Daoy (cell line): ENCODE measurements at regions not wholly inside any gene's neighbourhood (a gene's known extent, or its start where the extent isn't known, plus 50 kb on each side); places are given as distances from the start of the nearest gene placed in this dataset.

ENCODE experiments used
- DNase-seq: peaks from one replicate; pipeline ENCODE4 v3.0.0-alpha.2; 2015; ENCODE audit warnings: low read depth

DNA sequence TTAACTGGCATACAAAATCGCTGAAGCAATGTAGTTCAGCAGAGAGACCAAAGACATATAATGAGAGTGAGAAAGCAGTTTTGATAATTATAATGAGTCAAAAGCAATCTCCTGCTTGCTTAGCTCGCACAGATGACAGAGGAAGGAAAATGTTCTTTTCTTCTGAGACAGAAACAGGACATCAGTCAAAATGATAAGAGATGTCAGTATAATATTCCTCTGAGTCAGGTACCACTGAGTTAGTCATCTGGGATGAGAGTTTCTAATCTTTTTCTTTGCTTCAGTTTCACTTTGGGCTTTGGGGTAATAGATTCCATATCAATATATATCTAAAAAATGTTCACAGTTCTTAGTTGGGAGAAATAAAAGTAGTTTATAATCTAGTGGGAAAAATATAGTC lies 387.2 kb downstream of the PCDH7 start:
- DNase-seq = no peak

DNA sequence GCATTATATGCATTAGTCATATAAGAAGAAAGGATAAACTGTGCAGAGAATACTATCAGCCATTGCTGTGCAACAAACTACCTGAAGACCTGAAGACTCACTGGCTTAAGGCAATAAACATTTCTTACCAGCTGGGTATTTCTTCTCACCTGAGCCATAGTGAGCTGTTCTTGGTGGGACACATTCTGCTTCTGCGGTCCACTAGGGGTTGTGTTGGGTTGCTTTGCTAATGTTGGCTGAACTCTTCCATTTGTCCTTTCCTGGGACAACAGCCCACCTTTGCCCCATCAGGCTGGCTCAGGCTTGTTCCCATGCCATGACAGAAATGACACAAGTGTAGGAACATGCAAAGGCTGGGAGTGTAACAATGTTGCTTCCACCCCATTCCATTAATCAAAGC lies 388.6 kb downstream of the PCDH7 start:
- no peak for DNase-seq

DNA sequence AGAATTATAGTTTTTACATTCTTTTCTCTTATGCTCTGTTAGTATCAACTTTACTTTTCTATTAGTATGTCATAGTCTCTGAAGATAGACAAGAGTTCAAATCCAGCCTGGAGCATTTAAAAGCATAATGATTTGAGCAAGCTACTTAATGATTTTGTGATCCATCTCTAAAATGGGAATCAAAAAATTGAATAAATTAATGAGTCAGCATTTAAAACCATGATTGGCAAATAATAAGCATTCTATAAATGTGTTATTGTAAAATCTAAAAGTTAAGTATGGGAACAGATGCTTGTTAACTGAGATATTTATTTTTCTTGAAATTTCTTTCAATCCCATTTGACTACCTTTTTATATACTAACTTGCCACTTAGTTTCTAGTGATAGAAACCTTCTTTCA lies 391.6 kb downstream of the PCDH7 start:
- no peak for DNase-seq

DNA sequence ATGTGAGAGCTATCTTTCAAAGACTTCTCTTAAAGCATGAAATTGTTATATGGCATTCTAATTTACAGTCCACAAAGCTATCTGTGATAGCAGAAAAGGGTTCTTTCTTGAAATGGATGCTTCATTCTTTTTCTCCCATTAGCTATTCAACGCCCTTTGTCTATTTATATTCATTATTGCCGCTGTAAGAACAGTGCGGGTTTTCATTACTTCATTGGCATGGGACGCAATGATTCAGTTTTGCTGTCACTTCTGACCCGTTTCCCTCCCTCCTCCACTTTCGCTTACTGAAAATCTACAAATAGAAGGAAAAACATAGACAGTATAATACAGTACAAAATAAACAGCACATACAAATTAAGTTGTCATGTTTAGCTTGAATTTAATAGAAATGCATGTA lies 394.6 kb downstream of the PCDH7 start:
- no peak for DNase-seq

DNA sequence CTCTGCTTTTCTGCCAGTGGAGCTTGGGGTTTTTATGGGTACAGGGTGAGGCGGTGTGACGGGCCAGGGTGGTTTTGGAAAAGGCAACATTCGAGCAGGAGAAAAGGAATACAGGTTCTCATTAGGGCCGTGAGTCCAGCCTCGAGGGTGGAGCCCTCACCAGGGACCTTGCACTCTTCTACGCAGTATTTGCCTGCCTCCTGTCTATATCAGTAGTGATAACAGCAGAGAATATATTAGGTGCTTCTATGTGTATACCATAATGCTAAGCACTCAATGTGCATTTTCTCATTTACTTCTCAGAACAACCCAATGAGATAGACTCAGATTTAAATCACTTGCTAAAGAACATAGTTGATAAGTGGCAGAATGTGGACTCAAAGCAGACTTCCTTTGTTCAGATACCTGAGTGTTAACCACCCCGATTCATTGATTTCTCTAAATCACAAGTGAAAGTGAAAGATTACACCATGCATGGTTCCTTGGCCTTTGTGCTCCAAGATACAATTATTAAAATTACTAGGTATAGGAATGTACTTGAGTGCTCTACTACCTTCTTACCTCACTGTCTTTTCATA lies 403.9 kb downstream of the PCDH7 start:
- no peak for DNase-seq

DNA sequence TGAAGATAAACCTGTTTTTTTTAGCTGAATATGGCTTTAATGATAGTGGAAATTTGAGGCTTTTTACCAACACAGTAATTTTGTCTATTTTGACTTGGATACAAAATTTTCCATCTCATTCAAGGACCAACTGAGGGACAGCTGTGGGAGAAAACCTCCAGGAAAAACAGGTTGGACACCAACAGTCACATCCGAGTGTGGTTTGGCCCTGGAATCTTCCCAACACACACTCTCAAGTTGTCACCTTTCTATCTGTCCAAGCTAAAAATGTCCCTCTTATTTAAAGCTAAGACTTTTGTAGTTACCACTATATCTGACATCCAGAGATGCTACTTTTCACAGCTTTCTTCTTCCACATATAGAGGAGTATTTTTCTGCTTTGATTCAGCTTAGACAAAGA lies 404.9 kb downstream of the PCDH7 start:
- DNase-seq = no peak

DNA sequence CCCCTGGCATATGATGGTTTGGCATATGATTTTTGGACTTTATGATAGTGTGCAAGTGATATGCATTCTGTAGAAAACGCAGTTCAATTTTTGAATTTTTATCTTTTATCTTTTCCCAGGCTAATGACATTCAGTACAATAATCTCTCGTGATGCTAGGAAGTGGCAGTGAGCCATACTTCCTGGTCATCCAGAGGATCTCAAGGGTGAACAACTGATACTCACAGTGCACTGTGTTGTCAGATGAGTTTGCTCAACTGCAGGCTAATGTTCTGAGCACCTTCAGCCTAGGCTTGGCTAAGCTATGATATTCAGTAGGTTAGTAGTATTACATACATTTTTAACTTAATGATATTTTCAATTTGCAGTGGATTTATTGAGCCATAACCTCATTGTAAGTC lies 405.3 kb downstream of the PCDH7 start:
- no peak for DNase-seq

DNA sequence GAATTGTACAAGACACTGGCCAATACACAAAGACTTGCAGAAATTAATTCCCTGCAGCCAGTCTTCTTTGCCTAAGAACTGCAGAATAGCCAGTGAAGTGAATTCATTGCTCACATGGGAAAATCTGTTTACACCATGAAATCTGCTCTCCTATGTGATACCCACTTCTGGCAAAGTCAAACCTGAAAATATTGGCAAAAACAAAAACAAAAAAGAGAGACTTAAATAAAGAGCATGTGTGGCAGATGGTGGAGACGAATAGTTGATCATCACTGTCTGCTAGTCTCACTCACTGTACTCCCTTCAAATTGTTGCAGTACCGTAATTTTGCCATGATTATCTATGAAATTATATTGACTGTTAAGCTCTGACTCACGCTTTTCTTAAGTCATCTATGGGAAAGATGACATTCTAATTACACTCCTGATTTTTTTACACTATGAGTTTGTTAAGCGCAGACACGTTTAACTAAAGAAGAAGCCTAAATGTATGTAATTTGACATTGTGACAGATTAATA lies 406.8 kb downstream of the PCDH7 start:
- no peak for DNase-seq

DNA sequence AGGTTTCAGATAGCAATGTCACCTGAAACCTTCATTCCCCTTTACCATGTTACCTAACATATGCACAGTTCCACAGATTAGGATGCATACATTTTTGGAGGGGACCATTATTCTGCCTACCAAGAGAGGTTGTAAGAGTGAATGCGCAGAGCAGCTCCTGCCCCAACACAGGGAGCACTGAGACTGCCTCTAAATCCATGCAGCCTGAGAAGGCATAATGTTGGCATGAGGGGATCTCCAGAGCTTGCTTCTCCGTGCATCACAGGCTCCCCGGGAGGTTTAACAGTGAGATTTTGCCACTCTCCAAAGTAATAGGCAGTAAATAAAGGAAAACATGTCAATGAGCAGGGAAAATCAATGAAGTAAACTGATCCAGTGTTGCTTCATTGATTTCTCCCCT lies 410.8 kb downstream of the PCDH7 start:
- DNase-seq = no peak

DNA sequence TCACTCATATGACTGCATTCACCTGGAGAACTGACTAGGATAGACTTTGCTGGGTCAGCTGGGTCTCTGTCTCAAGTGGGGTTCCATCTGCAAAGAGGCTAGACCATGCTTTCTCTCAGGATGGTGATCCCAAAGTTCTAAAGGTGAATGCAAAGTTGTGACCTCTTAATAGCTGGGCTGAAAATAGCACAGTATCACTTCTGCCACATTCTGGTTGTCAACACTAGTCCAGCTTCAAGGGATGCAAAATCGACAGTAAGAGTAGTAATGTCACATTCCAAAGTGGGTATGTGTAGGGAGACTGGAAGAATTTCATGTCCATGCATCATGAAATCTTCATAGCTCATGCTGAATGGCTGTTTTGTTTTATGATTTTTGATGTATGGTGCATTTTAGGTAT lies 414.6 kb downstream of the PCDH7 start:
- no peak for DNase-seq

DNA sequence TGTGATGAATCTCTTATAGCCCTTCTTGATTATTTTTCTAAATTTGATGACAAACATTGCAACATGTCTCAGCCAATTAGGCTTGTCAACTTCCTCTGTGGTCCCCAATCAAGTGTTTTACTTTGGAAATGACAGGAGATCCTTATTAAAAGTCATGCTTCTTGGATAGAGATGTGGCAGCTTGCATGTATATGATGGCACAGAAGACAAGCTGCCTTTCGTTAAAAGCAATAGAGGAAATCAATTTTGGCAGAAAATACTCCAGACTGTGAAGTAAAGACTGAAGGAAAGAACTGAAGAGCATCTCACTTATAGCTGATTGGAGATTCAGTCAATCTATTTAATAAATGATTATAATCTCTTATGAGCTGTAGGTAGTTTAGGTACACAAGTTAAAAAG lies 419.6 kb downstream of the PCDH7 start:
- no peak for DNase-seq

DNA sequence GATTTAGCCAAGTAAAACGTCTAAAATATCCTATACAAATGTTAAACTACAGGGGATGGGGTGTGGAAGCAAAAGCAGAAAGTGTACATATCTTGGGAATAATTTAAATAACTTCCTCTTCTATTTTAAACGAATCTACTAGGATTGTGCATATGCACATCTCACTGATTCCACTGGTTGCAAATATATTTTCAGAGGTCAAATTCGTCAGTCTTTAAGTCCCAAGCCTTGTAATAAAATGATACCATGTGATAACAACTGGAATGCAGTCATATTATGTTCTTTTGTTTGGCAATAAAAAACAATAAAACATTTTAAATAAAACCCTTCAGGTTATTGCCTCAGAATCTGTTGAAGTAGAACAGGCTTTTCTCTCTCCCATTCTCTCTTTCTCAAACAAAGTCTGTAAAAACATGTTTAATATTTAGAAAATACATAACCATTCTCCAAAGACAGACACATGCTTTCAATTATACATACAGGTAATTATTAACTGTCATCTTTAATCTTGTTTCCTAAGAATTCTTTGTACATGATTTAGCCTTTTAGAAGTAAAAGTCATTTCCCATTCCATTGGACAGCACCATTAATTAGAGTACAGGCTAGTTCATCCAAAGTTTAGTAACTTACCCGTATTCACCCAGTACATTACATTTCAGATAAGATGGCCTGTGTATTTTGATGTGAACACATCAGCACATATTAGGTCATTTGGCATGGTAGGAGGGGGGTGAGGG lies 421.1 kb downstream of the PCDH7 start:
- no peak for DNase-seq

DNA sequence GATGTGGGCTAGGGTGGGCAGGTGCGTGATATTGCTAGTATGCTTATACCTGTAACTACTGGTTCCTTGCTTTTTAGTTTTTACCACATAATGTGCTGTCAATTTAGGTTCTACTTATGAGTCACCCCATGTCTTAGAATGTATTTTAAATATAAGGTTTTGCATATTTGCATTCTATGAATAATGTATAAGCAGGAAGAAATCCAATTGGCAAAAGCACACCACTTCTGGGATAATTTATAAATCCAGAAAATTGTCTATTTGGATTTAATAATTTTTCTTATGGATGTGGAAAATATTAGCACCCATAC lies 421.6 kb downstream of the PCDH7 start:
- DNase-seq = no peak

DNA sequence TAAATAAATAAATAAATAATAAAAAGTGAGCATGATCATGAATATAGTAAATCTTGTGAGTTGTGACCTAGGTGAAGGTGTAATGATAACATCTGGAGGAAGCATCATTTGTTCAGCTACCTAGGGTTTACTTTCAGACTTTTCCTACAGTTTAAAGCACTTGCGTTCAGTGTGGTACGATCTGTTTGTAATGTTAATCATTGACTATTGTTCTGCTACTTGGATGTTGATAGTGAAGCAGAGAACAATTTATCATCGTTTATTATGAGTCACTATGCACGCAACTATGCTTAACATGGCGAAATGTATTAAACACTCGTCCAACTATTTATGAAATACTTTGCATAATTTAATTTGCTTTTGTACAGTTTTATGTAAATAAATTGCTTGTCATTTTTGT lies 426.2 kb downstream of the PCDH7 start:
- DNase-seq = no peak

DNA sequence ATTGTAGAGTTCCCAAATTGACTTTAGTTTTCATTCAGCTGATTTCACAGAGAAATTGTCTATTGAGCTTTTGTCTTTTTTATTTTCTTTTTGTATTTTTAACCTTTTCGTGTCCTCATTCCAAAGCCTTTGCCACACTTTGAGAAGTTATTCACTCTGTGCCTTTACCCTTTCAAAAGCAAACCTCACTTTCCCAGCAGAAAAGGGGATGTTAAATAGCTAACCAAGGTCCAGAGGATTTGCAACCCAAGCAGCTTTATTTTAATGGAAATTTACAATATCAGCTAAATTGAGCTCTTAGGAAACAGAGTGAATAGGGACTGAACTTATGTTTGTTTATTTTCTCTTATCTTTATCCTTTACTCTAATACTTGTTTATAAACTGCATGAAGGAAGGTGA lies 428.8 kb downstream of the PCDH7 start:
- no peak for DNase-seq

DNA sequence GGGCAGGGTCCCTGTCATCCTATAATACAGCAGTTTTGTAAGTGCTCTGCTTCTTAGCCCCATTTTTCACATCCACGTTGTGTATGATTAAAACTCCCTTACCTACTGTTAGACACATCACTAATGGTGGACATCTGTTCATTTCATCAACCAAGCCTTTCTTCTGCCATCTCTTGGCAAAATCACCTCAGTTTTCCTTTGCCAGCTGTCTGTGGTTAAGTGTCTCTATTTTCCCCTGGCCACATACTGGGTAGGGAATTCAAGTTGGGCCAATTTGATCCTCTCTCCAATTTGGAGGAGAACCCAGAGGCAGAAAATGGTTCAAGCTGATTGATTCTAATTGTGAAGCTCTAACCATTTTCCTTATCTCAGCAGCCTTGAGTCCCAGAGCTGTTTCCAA lies 436.1 kb downstream of the PCDH7 start:
- no peak for DNase-seq

DNA sequence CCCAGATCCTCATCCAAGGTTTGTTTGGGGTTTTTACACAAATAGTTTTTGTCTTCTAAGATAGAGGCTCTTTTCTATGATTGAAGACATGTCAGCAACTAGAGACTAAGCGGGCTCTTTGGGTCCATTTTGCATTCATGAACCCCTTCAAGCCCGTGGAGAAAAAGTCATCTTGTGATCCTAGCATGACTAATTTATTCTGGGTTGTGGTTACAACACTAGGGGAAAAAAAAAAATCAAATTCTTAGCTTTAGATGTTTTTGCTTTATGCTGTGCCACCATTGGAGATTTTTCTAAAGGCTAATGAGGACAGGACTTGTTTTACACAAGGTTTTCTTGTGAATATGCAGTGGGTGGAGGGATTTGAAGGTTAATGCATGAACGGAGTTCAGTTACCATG lies 440.0 kb downstream of the PCDH7 start:
- DNase-seq = no peak

DNA sequence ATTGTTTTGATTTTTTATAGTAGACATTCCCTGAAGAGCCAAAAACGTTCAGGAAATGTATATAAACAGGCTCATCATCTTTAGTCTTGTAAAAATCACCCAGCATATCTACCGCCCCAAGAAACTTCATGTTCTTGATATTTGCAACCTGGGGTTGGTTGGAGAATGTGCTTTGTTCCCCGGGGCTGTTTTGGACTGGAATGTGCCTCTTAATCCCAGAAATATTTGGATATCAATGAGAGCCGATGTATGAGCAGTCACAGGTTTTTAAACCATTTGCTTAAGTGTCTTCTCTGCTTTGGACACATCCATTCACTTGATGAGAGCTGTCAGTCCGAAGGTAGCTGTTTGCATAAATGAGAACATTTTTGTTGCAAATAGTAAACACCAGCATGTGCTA lies 449.7 kb downstream of the PCDH7 start:
- no peak for DNase-seq

DNA sequence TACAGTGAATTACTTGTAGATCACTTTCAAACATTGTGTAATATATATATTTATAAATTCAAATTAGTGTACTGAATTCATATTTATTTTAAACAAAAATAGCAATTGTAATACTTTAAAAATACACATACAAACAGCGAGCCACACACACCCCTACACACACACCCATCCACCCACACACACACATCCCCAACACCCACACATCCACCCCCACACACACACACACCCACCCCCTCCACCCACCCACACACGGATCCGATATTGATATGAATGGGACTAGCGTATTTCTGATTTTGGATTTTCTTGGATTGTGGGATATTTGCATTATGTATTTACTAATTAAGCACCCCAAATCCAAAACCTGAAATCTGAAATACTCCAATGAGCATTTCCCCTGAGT lies 451.2 kb downstream of the PCDH7 start:
- DNase-seq = no peak

DNA sequence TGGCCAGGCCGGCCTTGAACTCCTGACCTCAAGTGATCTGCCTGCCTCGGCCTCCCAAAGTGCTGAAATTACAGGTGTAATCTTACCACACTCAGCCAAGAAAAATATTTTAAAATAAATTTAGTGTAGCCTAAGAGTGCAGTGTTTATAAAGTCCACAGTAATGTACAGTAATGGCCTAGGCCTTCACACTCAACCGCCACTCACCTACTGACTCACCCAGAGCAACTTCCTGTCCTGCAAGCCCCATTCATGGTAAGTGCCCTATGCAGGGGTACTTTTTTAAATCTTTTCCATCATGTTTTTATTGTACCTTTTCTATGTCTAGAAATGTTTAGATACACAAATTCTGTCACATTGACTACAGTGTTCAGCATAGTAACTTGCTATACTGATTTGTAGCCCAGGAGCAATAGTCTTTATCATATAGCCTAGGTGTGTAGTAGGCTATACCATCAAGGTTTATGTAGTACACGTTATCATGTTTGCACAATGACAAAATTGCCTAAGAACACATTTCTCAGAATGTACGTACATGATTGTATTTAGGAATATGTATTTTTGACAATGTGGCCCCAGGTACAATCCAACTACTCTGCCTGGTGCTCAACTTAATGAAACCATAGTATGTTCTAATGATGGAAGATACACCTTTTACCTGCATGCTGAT lies 455.2 kb downstream of the PCDH7 start:
- DNase-seq = no peak

DNA sequence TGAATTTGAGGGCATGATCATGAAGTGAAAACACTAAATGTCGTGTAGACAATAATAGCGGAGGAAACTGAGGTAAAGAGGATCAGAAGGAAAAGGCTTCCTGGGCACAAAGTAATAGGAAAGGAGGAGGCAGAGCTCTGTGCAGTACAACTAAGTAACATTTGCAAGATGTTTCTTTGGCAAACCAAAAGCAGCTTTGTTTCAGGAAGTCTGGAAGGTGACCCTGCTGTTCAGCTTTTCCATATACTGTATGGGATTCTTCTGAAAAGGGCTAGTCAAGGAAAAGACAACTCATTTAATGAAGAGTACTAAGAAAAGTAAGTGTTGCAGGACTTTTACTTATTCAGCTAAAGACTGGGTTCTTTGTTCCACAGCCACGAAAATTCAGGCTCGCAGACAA lies 463.1 kb downstream of the PCDH7 start:
- no peak for DNase-seq

DNA sequence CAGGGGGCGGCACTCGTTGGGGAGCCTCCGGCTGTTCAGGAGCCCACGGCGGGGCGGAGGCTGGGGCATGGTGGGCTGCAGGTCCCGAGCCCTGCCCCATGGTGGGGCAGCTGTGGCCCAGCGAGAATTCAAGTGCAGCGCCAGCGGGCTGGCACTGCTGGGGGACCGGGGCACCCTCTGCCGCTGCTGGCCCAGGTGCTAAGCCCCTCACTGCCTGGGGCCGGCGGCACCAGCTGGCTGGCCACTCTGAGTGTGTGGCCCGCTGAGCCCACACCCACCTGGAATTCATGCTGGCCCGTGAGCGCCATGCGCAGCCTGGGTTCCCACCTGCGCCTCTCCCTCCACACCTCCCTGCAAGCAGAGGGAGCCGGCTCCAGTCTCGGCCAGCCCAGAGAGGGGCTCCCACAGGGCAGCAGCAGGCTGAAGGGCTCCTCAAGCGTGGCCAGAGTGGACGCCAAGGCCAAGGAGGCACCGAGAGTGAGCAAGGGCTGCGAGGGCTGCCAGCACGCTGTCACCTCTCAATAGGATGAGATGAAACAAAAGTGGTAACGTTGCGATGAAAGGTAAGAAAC lies 464.9 kb downstream of the PCDH7 start:
- DNase-seq = no peak

DNA sequence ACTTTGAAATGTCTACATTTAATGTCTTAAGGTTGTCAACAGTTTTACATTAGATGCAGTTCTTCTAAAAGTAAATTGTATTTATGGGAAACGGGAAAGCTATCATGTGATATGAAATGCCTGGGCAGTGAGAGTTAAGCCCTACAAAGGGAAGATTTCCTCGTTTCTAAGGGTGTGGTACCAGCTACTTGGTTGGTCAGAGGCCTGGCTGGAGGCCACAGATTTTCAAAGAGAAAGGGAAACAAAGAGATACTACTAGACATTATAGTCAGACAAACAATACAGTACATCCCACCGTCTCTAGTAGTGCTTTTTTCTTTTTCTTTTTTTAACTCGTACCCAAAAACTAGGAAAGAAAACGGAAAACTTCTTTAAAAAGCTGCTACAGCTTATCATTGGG lies 467.8 kb downstream of the PCDH7 start:
- no peak for DNase-seq
